ENCODE measurements at regions not wholly inside any gene's neighbourhood (a gene's known extent, or its start where the extent isn't known, plus 50 kb on each side); places are given as distances from the start of the nearest gene placed in this dataset.

DNA sequence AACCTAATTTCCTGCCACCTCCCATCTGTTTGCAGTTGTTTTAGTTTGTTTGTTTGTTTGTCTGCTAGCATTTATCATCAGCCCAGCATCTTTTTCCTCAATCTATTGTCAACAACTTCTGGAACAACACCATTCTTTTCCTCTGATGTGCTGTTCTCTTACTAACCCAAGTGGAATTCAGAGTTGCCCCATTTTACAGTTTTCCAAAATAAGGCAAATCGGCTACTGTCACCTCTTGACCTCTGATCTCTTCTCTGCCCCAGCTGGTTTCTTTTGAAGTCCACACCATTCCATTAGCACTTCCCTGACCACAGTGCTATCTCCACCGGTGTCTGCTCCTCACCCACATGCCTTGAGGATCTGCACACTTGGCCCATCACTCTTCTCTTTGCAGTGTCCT lies 102.4 kb downstream of the EFNB2 start:
- no peaks in the 10 kb centered on the region for H3K9me3 Mint-ChIP-seq
- H3K27ac Mint-ChIP-seq: no peak overlapping the region
- no peaks in the 10 kb centered on the region for H3K36me3 Mint-ChIP-seq (ENCODE audit: low read depth)
- CTCF ChIA-PET: no interaction called here
- no peaks in the 10 kb centered on the region for H3K27me3 Mint-ChIP-seq
- no peak for DNase-seq
- POLR2A ChIA-PET: no interaction called here
- H3K4me1 Mint-ChIP-seq: no peaks in the 10 kb centered on the region
- no peak overlapping the region for H3K4me3 Mint-ChIP-seq

DNA sequence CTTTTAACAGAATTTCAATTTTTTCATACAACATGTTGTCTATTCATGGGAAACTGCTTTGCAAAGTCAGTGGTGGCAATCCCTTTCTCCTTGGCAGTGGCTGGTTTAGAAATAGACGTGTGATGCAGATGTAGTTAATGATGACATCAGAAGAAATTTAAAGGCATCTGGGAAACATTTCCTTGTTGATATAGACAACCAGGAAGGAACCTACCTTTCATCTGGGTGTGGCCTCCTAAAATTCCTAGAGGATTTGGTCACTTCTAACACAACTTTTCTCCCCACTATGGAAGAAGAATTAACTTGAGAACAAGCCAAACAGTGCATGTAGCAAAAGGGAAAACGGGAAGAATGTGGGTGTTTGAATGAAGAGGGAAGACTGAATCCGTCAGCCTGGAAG lies 102.8 kb downstream of the EFNB2 start:
- POLR2A ChIA-PET: no interaction called here
- CTCF ChIA-PET: no interaction called here
- no peaks in the 10 kb centered on the region for H3K9me3 Mint-ChIP-seq
- H3K4me3 Mint-ChIP-seq: no peak overlapping the region
- H3K36me3 Mint-ChIP-seq (ENCODE audit: low read depth): no peaks in the 10 kb centered on the region
- H3K27me3 Mint-ChIP-seq: no peaks in the 10 kb centered on the region
- no peak overlapping the region for H3K27ac Mint-ChIP-seq
- H3K4me1 Mint-ChIP-seq: no peaks in the 10 kb centered on the region
- DNase-seq: no peak

DNA sequence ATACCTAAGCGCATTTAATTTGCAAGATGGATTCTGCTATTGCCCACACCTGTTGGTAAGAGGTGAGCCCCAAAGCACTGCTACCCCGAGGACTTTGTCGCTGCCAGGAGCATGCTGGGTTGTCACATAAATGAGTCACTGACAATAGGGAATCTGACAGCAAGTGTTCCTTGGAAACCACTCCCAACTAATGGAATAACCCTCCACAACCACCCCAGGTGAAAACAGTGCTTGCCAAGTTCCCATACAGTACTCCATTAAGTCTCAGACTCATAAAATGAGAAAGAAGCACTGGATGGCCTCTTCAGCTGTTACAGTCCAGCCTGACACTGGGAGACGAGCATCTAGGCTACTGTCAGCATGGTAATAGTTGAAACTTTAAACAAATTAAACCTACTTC lies 108.6 kb downstream of the EFNB2 start:
- DNase-seq: no peak
- Mint-ChIP-seq H3K27ac (no peak overlapping the region), H3K27me3 (no peaks in the 10 kb centered on the region), H3K36me3 (ENCODE audit: low read depth) (no peaks in the 10 kb centered on the region), H3K9me3 (no peaks in the 10 kb centered on the region), H3K4me3 (no peak overlapping the region), H3K4me1 (no peaks in the 10 kb centered on the region)
- POLR2A ChIA-PET: no interaction called here
- CTCF ChIA-PET: no interaction called here

DNA sequence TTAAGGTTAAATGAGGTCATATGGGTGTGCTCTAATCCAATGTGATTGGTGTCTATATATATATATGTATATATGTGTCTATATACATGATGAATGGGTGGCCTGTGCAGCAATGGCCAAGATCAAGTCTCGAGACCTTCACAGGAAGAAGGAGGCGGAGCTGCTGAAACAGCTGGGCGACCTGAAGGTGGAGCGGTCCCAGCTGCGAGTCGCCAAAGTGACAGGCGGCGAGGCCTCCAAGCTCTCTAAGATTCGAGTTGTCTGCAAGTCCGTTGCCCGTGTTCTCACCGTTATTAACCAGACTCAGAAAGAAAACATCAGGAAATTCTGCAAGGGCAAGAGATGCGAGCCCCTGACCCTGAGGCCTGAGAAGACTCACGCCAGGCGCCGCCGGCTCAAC lies 109.8 kb downstream of the EFNB2 start:
- Mint-ChIP-seq H3K27me3 (no peaks in the 10 kb centered on the region), H3K9me3 (no peaks in the 10 kb centered on the region), H3K4me3 (no peak overlapping the region), H3K36me3 (ENCODE audit: low read depth) (no peaks in the 10 kb centered on the region), H3K4me1 (no peaks in the 10 kb centered on the region), H3K27ac (no peak overlapping the region)
- ChIA-PET POLR2A (no interaction called here), CTCF (no interaction called here)
- DNase-seq: no peak

DNA sequence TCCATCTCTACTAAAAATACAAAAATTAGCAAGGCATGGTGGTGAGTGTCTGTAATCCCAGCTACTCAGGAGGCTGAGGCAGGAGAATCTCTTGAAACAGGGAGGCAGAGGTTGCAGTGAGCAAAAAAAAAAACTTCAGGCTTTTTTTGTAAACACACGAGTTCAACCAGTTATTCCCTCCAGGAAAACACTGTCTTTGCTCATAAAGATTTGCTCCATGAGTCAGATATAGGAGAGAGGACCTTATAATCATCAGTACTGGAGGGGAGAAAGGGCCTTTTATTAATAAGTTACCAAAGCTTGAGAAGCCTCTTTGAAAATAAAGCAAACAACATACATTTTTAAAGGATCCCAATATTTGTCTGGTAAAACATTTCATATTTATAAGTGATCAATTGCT lies 110.7 kb downstream of the EFNB2 start:
- CTCF ChIA-PET: no interaction called here
- POLR2A ChIA-PET: no interaction called here
- Mint-ChIP-seq H3K4me1 (no peaks in the 10 kb centered on the region), H3K9me3 (no peaks in the 10 kb centered on the region), H3K36me3 (ENCODE audit: low read depth) (no peaks in the 10 kb centered on the region), H3K27me3 (no peaks in the 10 kb centered on the region), H3K4me3 (no peak overlapping the region), H3K27ac (no peak overlapping the region)
- DNase-seq: no peak

DNA sequence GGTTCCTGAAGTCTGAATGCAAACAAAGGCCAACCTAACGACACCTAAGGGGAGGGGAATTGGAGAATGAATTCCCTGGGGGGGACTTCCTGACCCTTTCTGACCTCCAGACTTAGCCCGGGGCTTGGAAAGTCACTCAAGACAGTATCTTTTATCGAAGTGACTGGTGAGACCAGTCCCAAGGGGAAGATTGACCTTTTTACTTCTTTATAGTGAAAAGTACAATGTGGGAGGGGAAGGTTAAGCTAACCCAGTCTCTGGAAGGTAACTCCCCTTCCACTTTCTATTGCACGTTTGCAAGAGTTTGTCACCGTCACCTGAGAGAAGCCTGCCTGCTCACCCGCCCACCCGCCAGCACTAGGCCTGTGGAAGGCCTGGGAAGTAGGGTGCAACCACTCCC lies 111.9 kb downstream of the EFNB2 start:
- ChIA-PET POLR2A (no interaction called here), CTCF (no interaction called here)
- H3K4me3 Mint-ChIP-seq: no peak overlapping the region
- H3K27me3 Mint-ChIP-seq: no peaks in the 10 kb centered on the region
- no peaks in the 10 kb centered on the region for H3K9me3 Mint-ChIP-seq
- H3K36me3 Mint-ChIP-seq (ENCODE audit: low read depth): no peaks in the 10 kb centered on the region
- H3K27ac Mint-ChIP-seq: no peak overlapping the region
- no peaks in the 10 kb centered on the region for H3K4me1 Mint-ChIP-seq
- DNase-seq: no peak

DNA sequence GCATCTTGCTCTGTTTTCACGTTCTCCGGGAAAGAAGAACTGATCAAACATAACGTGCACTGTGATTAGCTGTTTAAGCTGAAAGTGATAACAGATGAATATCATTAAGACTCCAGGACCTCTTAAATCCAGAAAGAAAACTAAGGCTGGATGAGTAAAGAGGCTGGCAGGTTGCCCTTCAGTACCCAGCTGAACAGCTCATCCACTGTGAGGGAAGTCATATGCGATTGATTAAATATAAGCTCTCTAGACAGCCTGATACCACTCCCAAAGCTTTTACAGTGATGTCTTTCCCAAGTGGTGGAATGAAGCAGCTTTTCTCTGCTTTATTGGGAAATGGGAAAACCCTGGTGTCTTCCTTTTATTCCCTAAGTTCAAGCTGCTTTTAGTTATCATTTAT lies 116.9 kb downstream of the EFNB2 start:
- H3K27ac Mint-ChIP-seq: no peak overlapping the region
- no peak for DNase-seq
- POLR2A ChIA-PET: no interaction called here
- no peaks in the 10 kb centered on the region for H3K9me3 Mint-ChIP-seq
- no peaks in the 10 kb centered on the region for H3K36me3 Mint-ChIP-seq (ENCODE audit: low read depth)
- no peak overlapping the region for H3K4me3 Mint-ChIP-seq
- peaks cover 2% of the 10 kb centered on the region for H3K27me3 Mint-ChIP-seq
- CTCF ChIA-PET: no interaction called here
- no peaks in the 10 kb centered on the region for H3K4me1 Mint-ChIP-seq

DNA sequence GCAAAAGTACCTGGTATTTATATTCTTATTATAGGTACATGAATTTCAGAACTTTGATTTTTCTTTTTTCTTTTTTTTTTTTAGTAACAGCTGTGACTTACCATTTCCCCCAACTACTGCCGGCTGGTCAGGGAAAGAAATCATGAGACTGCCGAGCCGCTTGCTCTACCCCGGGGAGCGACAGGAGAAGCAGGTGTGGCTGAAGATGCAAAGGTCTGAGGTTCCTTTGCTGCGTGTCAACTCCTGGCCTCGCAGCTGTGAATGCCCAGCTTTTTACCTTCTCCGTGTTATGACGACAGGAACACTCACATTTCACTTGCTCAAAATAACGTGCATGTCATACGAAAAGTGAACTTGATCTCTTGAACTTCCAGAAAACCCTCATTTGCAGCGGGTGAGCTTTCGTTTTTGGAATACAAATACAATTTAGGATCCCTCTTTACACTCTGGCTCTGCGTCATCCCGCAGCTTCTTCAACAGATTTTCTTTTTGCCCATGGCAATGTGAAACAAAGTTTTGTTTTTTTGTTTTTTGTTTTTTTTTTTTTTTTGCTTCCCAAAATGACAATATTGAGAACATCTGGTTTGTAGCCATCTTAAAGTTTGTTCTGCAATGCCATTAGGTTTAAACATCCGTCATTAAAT lies 117.9 kb downstream of the EFNB2 start:
- ChIA-PET CTCF (no interaction called here), POLR2A (no interaction called here)
- H3K9me3 Mint-ChIP-seq: no peaks in the 10 kb centered on the region
- no peaks in the 10 kb centered on the region for H3K36me3 Mint-ChIP-seq (ENCODE audit: low read depth)
- H3K27ac Mint-ChIP-seq: no peak overlapping the region
- no peak for DNase-seq
- H3K4me3 Mint-ChIP-seq: no peak overlapping the region
- H3K27me3 Mint-ChIP-seq: peaks cover 2% of the 10 kb centered on the region
- H3K4me1 Mint-ChIP-seq: no peaks in the 10 kb centered on the region

DNA sequence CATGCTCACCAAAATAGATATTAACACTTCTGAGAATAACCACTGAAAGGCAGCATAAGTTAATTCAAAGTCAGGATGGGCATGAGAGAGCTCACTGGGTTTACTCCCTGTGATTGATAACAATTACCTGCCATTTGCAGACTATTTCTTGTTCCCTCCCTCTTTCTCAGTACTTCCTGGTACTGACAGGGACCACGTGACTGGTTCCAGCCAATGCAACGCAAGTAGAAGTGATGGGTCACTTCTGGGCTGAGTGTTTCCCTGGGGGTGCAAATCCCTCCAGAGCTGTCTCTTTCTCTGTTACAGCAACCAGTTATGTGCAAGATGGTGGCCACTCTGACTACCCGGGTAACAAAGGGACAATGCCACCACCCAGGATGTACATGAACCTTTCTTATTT lies 118.8 kb downstream of the EFNB2 start:
- ChIA-PET POLR2A (no interaction called here), CTCF (no interaction called here)
- Mint-ChIP-seq H3K27ac (no peak overlapping the region), H3K9me3 (no peaks in the 10 kb centered on the region), H3K4me1 (no peaks in the 10 kb centered on the region), H3K36me3 (ENCODE audit: low read depth) (no peaks in the 10 kb centered on the region), H3K4me3 (no peak overlapping the region), H3K27me3 (peaks cover 2% of the 10 kb centered on the region)
- no peak for DNase-seq

DNA sequence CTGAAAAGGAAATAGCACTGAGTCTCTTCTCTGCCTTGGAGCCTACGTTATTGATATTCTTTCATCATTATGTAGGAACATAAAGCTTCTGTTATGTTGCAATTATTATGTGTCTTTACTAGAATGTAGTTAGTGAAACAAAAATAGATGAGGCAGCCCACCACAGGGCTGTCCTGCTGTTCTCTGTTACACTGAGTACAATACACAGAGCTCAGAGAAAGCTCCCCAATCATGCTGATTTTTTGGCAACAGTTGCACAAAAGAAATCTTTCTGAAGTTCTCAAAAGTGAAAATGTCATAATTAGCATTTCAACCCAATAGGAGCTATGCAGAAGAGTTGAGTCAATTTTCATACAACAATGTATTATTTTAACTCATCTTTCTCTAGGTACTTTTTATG lies 119.5 kb downstream of the EFNB2 start:
- CTCF ChIA-PET: no interaction called here
- no peak for DNase-seq
- peaks cover 2% of the 10 kb centered on the region for H3K27me3 Mint-ChIP-seq
- H3K4me3 Mint-ChIP-seq: no peak overlapping the region
- H3K4me1 Mint-ChIP-seq: no peaks in the 10 kb centered on the region
- POLR2A ChIA-PET: no interaction called here
- no peak overlapping the region for H3K27ac Mint-ChIP-seq
- no peaks in the 10 kb centered on the region for H3K36me3 Mint-ChIP-seq (ENCODE audit: low read depth)
- H3K9me3 Mint-ChIP-seq: no peaks in the 10 kb centered on the region

DNA sequence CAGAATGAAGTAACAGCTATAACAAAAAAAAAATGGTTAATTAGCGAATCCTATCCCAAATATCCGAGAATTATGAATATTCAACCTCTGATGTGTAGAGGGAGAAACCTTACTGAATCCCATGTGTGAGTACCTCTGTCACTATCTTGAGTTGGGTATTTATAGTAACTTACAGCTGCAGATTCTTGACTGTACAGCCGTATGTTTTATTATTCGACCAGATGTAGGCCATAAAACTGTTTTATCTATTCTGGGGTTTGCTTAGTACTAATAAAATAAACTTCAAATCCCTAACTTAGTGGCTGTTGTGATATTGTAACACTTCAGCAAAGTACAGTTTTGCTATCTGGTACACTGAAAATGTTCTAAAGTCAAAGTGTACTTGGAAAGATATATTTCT lies 120.0 kb downstream of the EFNB2 start:
- H3K9me3 Mint-ChIP-seq: no peaks in the 10 kb centered on the region
- peaks cover 2% of the 10 kb centered on the region for H3K27me3 Mint-ChIP-seq
- no peak overlapping the region for H3K27ac Mint-ChIP-seq
- no peaks in the 10 kb centered on the region for H3K36me3 Mint-ChIP-seq (ENCODE audit: low read depth)
- CTCF ChIA-PET: no interaction called here
- no peak overlapping the region for H3K4me3 Mint-ChIP-seq
- no peaks in the 10 kb centered on the region for H3K4me1 Mint-ChIP-seq
- POLR2A ChIA-PET: no interaction called here
- DNase-seq: no peak

DNA sequence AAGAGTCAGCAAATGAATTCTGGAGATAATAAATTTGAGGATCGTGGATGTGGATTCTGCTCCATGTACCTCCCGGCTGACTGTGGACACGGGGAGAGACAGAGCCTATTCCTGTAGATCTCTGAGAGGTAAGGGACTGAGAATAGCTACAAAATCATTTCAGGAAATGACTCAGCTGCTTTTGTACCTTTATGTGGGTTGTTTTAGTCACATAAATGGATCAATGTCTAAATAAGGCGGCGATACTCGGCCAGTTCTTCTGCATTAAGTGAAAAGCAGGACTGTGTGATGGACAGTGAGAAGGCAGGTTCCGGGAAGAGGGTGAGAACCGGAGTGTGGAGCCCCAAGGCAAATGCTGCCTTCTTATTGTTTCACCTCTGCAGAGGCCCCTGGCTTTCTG lies 128.1 kb downstream of the EFNB2 start:
- CTCF ChIA-PET: no interaction called here
- H3K9me3 Mint-ChIP-seq: no peaks in the 10 kb centered on the region

DNA sequence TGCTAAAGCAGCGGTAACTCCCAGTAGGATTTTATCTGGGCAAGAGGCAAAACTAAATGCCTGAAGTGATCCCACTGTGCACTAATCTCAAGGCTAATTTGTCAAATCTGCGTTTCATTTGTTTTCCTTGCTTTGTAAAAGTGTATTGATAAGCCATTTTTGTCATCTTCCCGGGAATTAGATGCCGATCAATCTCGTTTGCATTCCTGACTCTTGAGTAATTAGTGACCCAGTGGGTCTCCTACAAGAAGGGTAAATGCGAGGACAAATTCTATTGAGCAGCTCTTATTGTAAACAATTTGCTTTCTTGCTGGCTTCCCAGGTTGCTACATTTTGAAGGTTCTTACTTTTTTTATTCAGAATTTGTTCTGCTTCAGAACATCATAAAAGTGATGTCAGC lies 129.7 kb downstream of the EFNB2 start:
- no peaks in the 10 kb centered on the region for H3K9me3 Mint-ChIP-seq
- peaks cover 3% of the 10 kb centered on the region for H3K27me3 Mint-ChIP-seq
- H3K4me1 Mint-ChIP-seq: no peaks in the 10 kb centered on the region
- ChIA-PET POLR2A (no interaction called here), CTCF (no interaction called here)
- DNase-seq: no peak
- H3K36me3 Mint-ChIP-seq (ENCODE audit: low read depth): no peaks in the 10 kb centered on the region
- H3K27ac Mint-ChIP-seq: no peak overlapping the region
- H3K4me3 Mint-ChIP-seq: no peak overlapping the region

More for the DNA sequence above, 128.1 kb downstream of the EFNB2 start:
- Mint-ChIP-seq H3K36me3 (ENCODE audit: low read depth) (no peaks in the 10 kb centered on the region), H3K4me3 (no peak overlapping the region), H3K27me3 (peaks cover 3% of the 10 kb centered on the region), H3K4me1 (no peaks in the 10 kb centered on the region), H3K27ac (no peak overlapping the region)
- POLR2A ChIA-PET: no interaction called here
- DNase-seq: no peak

DNA sequence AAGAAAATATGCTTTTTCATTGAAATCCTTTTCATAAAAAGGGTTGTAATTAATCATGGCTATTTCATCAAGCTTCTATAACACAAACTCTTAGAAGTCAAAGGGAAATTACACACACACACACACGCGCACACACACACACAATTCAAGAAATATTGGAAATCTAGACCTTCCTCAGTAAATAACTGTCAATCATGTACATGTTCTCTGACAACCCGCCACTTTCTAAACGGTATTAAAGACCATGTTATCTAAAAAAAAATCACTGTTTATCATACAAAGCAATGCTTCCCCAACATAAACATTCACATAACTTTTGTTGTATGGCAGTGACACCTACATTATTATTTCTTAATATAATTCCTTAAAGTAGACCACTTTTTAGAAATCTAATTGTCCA lies 132.2 kb downstream of the EFNB2 start:
- no peak overlapping the region for H3K4me3 Mint-ChIP-seq
- no peaks in the 10 kb centered on the region for H3K36me3 Mint-ChIP-seq (ENCODE audit: low read depth)
- no peak for DNase-seq
- H3K27ac Mint-ChIP-seq: no peak overlapping the region
- H3K27me3 Mint-ChIP-seq: peaks cover 5% of the 10 kb centered on the region
- no peaks in the 10 kb centered on the region for H3K4me1 Mint-ChIP-seq
- H3K9me3 Mint-ChIP-seq: no peaks in the 10 kb centered on the region
- ChIA-PET CTCF (no interaction called here), POLR2A (no interaction called here)

DNA sequence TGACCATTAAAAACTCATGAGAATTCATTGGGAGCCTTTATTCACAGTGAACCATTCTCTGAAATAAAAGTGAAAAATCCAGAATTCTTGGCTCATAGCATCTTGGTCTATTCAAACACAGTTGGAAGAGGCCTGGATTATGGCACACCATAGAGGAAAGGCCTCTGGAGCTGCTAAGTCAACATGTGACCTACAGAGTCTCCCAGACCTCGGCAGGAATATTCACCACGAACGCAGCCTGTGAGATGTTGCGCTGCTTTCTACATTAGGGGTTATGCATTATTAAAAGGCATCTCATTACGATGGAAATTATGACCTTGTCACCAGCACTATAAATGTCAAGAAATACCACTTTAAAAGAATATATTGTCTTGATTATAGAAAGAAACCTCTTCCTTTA lies 132.6 kb downstream of the EFNB2 start:
- POLR2A ChIA-PET: no interaction called here

More for the DNA sequence above, 132.6 kb downstream of the EFNB2 start:
- CTCF ChIA-PET: no interaction called here
- no peaks in the 10 kb centered on the region for H3K36me3 Mint-ChIP-seq (ENCODE audit: low read depth)
- H3K4me1 Mint-ChIP-seq: no peaks in the 10 kb centered on the region
- no peak overlapping the region for H3K27ac Mint-ChIP-seq
- H3K4me3 Mint-ChIP-seq: no peak overlapping the region
- no peaks in the 10 kb centered on the region for H3K9me3 Mint-ChIP-seq
- DNase-seq: no peak
- H3K27me3 Mint-ChIP-seq: peaks cover 5% of the 10 kb centered on the region
